Central memory CD8-positive, alpha-beta T cell (primary cell): ENCODE measurements at regions not wholly inside any gene's neighbourhood (a gene's known extent, or its start where the extent isn't known, plus 50 kb on each side); places are given as distances from the start of the nearest gene placed in this dataset.

Source experiments
- ATAC-seq: fragments of 150-1000 bp; cut with Tn5 transposase; replicated peaks from 2 replicates; pipeline ENCODE4 v1.10.0; 2022; ENCODE audit warnings: mild to moderate bottlenecking, moderate FRiP score, moderate number of reproducible peaks; ENCODE audit not compliant: poor library complexity, severe bottlenecking; ENCODE audit errors: extremely low read depth
- DNase-seq, 2 donors: peaks; one replicate each; pipeline ENCODE4 v3.0.0; 2021; ENCODE audit warnings: low spot score in 2 of 2
- H3K27ac Mint-ChIP-seq: one replicate; pipeline ENCODE4 v1.8.0; 2022; ENCODE audit warnings: low read depth, mild to moderate bottlenecking, moderate library complexity, mixed read lengths
- H3K27me3 Mint-ChIP-seq: one replicate; pipeline ENCODE4 v1.8.0; 2022; ENCODE audit warnings: mixed read lengths
- H3K36me3 Mint-ChIP-seq: one replicate; pipeline ENCODE4 v1.8.0; 2022; ENCODE audit warnings: mild to moderate bottlenecking, moderate library complexity, mixed read lengths; ENCODE audit not compliant: insufficient read depth
- H3K4me1 Mint-ChIP-seq: one replicate; pipeline ENCODE4 v1.8.0; 2022; ENCODE audit warnings: mixed read lengths
- H3K4me3 Mint-ChIP-seq: one replicate; pipeline ENCODE4 v1.8.0; 2022; ENCODE audit warnings: mild to moderate bottlenecking, moderate library complexity, mixed read lengths
- H3K9me3 Mint-ChIP-seq: one replicate; pipeline ENCODE4 v1.8.0; 2022; ENCODE audit warnings: mixed read lengths

DNA sequence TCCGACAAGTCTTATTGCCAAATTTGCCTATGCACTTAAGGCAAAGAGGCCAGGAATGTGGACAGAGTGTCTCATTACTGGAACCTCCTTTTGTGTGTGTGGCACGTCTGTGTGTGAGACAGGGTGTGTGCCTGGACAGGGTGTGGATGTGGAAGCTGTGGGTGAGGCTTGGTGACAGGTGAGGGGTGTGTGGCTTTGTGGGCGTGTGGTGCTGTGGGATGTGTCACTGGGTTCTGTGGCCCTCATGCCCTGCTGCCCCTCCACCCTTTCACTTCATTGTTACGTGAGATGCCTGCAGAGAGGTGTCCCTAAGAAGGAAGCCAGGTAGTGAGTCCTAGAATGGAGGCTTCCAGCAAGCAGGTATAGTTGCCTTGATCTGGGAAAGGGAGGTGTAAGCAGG, 244.0 kb upstream of the CHRNA7 start:
- ATAC-seq, result no peak
- Mint-ChIP-seq H3K9me3 (no peaks in the 10 kb centered on the region), H3K27me3 (peaks cover 31% of the 10 kb centered on the region), H3K4me3 (no peak overlapping the region), H3K27ac (no peak overlapping the region), H3K4me1 (no peaks in the 10 kb centered on the region), H3K36me3 (no peaks in the 10 kb centered on the region)
- no peak for DNase-seq

DNA sequence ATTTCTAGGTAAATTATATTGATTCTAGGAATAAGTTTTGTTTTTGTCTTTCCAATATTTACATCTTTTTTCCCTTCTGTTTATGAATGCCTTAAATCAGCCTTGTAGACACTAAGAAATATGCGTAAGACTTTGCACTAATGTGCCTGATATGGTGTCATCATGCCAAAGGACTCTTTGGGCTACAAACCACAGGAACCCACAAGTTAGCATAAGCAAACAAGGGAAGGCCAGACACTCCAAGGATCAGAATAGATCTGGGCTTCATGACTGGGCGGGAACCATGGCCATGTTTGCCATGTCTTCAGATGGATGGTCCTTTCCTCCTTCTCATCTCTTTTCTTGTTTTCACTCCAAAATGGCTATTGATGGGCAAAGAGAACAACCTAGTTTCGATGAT, 242.2 kb upstream of the CHRNA7 start:
- peaks cover 27% of the 10 kb centered on the region for H3K27me3 Mint-ChIP-seq
- DNase-seq (no peak), ATAC-seq (no peak)
- H3K27ac Mint-ChIP-seq, result no peak overlapping the region
- no peaks in the 10 kb centered on the region for H3K9me3 Mint-ChIP-seq
- H3K36me3 Mint-ChIP-seq, result no peaks in the 10 kb centered on the region
- H3K4me1 Mint-ChIP-seq, result no peaks in the 10 kb centered on the region
- no peak overlapping the region for H3K4me3 Mint-ChIP-seq

DNA sequence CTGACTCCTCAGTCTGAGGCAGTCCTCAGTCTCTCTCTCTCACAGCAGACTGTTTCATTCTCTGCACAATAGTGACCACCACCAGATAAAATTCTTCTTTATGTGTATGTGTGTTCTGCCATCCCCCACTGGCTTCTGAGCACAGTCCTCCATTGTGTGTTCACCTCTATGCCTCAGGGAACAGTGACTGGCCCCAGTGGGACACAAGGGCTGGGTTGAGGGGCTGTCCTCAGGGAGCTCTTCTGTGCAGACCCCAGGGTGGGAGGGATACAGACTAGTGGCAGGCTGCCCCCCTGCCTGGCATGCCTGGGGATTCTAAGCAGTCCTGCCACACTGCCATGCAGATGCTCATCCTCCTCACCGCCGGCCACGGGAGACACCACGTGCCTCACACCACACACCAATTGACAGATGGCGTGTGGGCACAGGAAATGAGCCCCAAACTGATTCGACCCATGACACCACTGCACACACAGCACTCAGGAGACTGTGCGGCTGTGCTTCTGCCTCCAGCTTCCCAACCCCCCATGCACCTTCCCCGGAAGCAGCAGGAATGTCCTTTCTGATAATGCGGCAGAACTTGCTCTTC, 237.6 kb upstream of the CHRNA7 start:
- ATAC-seq (no peak), DNase-seq (no peak)
- Mint-ChIP-seq H3K27me3 (peaks cover 38% of the 10 kb centered on the region), H3K27ac (no peak overlapping the region), H3K36me3 (no peaks in the 10 kb centered on the region), H3K4me3 (no peak overlapping the region), H3K4me1 (no peaks in the 10 kb centered on the region), H3K9me3 (no peaks in the 10 kb centered on the region)

DNA sequence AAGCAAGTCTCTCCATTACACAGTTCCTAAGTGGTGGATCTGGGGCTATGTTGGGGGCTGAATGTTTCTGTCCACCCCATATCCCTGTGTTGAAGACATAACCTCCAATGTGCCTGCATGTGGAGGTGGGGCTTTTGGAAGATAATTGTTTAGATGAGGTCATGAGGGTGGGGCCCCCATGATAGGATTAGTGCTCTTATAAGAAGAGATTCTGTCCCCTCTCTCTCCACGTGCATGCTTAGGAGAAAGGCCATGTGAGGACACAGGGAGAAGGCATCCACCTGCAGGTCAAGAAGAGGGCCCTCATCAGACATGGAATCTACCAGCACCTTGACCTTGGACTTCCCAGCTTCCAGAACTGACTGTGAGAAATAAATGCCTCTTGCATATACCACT, 231.0 kb upstream of the CHRNA7 start:
- Mint-ChIP-seq H3K9me3 (no peaks in the 10 kb centered on the region), H3K4me3 (no peak overlapping the region), H3K36me3 (no peaks in the 10 kb centered on the region), H3K27ac (no peak overlapping the region), H3K27me3 (peaks cover 48% of the 10 kb centered on the region), H3K4me1 (no peaks in the 10 kb centered on the region)
- no peak for DNase-seq
- no peak for ATAC-seq

DNA sequence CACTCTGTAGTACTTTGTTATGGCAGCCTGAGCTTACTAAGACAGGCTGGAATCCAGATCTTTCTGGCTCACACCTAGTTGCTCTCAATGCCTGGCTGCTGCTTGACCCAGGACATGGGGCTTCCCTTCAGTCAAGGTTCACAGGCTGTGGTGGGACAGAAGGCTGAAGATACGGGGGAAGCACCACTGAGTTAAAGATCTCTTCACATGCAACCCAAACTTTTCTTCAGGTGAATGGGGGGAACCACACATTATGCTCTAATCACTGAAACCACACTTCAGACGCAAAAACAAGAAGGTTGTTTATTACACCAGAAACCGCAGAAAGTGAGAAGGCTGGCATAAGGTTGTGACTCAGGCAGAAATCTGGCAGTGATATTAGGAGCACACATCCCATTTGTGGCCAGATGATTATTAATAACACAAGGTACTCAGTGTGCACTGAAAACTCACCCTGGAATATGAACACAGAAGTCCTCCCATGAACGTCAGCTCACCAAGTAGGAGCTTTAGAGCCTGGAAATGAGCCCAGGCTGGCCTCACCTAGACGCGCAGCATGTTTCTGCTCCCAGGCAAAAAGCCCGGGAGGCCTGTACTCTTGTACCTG, 230.5 kb upstream of the CHRNA7 start:
- ATAC-seq (no peak), DNase-seq (no peak)
- H3K4me1 Mint-ChIP-seq, result no peaks in the 10 kb centered on the region
- H3K27me3 Mint-ChIP-seq, result peaks cover 48% of the 10 kb centered on the region
- no peak overlapping the region for H3K4me3 Mint-ChIP-seq
- no peak overlapping the region for H3K27ac Mint-ChIP-seq
- no peaks in the 10 kb centered on the region for H3K36me3 Mint-ChIP-seq
- no peaks in the 10 kb centered on the region for H3K9me3 Mint-ChIP-seq

DNA sequence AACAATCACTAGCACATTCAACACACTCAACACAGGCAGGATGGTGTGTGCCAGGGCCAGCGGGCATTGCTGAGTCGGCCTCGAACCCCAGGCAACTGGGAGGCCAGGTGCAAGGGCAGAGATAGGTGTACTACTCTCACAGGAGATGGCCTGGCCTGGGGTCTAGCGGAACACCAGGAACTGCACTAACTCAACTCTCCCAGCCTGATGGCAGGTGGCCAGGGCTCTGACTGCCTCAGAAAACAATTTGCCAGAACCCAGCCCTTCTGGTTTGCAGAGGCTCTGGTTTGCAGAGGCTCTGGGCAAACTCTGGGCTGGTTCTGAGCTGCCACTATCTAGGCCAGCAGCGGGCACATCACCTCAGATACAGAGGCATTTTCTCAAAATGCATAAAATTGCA, 229.2 kb upstream of the CHRNA7 start:
- no peak for DNase-seq
- Mint-ChIP-seq H3K27me3 (peaks cover 38% of the 10 kb centered on the region), H3K9me3 (no peaks in the 10 kb centered on the region), H3K4me1 (no peaks in the 10 kb centered on the region), H3K4me3 (no peak overlapping the region), H3K36me3 (no peaks in the 10 kb centered on the region), H3K27ac (no peak overlapping the region)
- no peak for ATAC-seq

DNA sequence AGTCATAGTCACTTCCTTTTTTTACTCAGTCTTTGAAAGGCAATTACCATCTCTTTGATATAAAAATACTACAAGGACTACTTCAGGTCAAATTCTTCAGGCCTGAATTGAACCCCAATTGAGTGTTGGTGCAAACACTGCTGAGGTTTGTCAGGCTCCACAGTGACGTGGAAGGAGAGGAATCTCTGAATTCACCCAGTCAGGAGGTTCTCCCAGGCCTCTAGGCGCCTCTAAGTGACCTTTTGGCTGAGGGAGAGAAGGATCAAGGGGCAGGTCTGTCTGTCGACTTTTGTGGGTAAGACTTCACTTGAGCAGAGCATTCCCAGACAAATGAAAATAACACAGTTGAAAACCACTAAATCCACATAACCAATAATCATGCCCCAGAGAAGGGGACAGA, 227.6 kb upstream of the CHRNA7 start:
- no peaks in the 10 kb centered on the region for H3K9me3 Mint-ChIP-seq
- H3K36me3 Mint-ChIP-seq, result no peaks in the 10 kb centered on the region
- no peak overlapping the region for H3K4me3 Mint-ChIP-seq
- H3K27me3 Mint-ChIP-seq, result peaks cover 32% of the 10 kb centered on the region
- no peak for ATAC-seq
- DNase-seq, result no peak
- no peak overlapping the region for H3K27ac Mint-ChIP-seq
- H3K4me1 Mint-ChIP-seq, result no peaks in the 10 kb centered on the region

DNA sequence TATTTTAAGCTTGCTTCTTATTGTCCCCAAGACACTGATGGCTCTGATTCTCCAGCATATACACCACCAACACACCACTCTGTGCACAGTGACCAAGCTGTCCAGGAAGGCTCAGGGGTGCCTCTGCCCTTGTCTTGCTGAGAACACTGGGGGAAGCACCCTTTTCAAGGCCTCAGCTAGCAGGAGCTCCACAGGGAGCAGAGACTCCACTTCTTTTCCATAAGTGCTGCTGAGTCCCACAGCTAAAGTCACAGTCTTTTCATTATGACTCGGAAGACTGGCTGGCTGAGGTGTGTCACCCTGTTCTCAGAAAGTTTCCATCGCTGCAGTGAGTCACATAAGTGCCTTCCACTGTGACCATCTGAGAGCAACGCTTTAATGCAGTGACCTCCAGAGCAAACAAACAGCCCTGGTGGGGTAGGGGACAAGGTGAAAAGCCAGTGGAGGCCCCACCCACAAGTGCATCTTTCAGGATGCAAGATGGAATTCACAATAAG, 226.9 kb upstream of the CHRNA7 start:
- Mint-ChIP-seq H3K9me3 (no peaks in the 10 kb centered on the region), H3K27ac (no peak overlapping the region), H3K4me1 (no peaks in the 10 kb centered on the region), H3K4me3 (no peak overlapping the region), H3K27me3 (peaks cover 25% of the 10 kb centered on the region), H3K36me3 (no peaks in the 10 kb centered on the region)
- DNase-seq, result no peak
- no peak for ATAC-seq

DNA sequence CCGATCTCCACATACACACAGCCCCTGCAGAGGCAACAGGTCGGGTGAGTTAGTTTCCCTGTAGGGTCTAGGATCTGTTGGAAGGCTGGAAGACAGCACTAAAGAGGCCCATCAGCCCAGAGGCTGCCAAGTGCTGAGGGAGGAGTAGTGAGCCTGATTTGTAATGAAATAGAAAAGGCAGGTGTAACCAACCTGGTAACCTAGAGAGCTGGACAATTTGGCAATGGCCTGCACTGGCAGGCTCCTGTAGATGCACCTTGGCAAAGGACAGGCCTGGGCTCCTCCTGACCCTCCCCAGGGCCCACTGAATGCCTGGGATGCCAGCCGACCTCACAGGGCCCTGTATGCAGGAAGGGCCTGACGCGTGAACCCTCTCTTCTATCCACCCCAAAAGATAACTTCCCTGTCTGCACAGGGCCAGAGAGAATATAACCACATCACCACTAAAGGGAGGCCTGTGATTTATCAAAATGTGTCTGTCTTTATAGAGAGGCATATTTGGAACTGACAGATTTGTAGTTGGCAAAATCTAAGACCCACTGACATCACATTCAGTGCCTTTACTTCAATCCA, 225.1 kb upstream of the CHRNA7 start:
- Mint-ChIP-seq H3K4me3 (no peak overlapping the region), H3K4me1 (no peaks in the 10 kb centered on the region), H3K27ac (no peak overlapping the region), H3K36me3 (no peaks in the 10 kb centered on the region), H3K9me3 (no peaks in the 10 kb centered on the region), H3K27me3 (peaks cover 17% of the 10 kb centered on the region)
- DNase-seq, result no peak
- ATAC-seq, result no peak

DNA sequence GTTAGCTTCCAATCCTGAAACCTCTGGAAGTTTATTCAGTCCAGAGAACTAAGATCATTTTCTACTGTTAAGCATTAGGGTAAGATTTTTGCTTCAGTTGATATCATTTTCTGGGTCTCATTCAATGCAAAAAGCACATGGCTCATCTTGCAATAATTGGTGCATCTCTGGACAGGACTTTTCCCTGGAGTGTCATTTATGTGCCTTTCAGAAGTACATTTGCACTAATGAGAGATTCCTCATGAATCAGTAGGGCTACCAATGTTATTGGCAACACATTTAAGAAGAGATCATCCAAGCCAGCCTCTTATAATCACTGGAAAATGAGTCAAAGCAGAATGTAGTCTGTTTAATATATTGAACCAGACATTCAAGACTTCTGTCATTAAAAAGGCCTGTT, 224.2 kb upstream of the CHRNA7 start:
- Mint-ChIP-seq H3K36me3 (no peaks in the 10 kb centered on the region), H3K9me3 (no peaks in the 10 kb centered on the region), H3K4me3 (no peak overlapping the region), H3K4me1 (no peaks in the 10 kb centered on the region), H3K27ac (no peak overlapping the region), H3K27me3 (peaks cover 14% of the 10 kb centered on the region)
- ATAC-seq (no peak), DNase-seq (no peak)

DNA sequence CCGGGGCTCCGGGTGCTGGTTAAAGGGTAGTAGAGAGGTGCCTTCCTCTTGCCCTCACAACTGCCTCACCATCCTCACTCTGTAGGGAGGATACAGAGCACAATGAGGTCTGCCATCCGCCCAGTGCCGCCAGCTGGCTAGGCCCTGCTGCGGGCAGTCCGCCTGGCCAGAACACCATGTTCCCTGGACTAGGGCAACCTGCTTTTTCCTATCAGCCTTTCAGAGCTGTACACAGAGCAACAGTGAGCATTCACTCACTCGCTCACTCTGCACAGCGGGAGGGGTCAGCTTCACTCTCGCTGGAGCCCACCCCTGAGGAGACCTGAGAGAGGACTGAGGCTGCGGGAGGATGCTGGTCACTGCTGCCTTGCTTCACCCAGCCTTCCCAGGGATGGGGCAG, 218.7 kb upstream of the CHRNA7 start:
- Mint-ChIP-seq H3K27me3 (no peaks in the 10 kb centered on the region), H3K36me3 (no peaks in the 10 kb centered on the region), H3K9me3 (no peaks in the 10 kb centered on the region), H3K27ac (no peak overlapping the region), H3K4me3 (no peak overlapping the region), H3K4me1 (no peaks in the 10 kb centered on the region)
- ATAC-seq (no peak), DNase-seq (no peak)

DNA sequence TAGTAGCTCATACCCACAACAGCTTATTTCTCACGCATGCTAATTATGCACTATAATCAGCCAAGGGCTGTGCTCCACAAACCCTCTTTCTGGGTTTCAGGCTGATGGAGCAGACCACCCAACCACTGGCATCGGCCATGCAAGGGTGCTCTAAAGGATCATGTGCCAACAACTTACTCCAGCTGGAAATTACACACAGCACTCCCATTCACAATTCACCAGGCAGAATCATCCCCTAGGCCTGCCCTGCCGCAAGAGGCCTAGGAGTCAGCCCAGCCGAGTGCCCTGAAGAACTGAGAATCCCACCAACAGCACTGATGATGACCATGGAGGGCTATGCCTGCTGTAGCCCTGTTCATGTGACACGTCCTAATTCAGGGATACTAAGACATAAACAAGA, 216.2 kb upstream of the CHRNA7 start:
- ATAC-seq (no peak), DNase-seq (no peak)
- Mint-ChIP-seq H3K27me3 (no peaks in the 10 kb centered on the region), H3K4me1 (no peaks in the 10 kb centered on the region), H3K27ac (no peak overlapping the region), H3K36me3 (no peaks in the 10 kb centered on the region), H3K4me3 (no peak overlapping the region), H3K9me3 (no peaks in the 10 kb centered on the region)

DNA sequence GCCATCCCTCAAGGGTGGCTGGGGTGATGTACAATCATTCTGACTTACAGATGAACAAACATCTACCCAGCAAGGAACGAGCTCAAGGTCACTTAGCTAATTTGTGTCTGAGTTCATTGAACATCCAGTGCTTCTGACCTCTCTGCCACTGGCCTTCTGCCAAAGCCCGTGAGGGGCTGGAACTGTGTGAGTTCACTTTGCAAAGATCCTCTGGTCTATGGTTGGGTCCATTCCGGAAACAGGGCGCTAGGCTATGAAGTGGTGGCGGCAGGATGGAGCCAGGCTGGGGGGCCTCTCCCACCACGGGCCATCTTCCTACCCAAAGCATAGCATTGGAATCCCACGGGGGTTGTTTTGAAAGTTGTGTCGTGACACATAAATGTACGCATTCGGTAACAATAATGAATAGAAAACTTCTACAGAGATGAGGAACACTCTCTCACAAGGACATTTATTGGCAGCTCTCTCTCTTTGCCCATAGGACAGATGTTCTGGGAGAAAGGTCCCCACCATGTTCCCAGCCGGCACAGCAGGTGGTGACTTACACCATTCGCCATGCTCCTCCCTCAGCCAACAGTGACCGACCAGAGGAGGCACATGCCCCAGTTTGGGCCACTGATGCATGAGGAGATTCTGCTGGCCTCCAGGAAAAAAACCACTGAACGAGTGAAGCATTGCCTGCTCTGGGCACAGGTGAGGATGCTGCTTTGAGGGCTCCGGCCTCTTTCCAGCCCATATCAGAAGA, 214.7 kb upstream of the CHRNA7 start:
- DNase-seq, result no peak
- H3K4me1 Mint-ChIP-seq, result no peaks in the 10 kb centered on the region
- ATAC-seq, result no peak
- no peaks in the 10 kb centered on the region for H3K36me3 Mint-ChIP-seq
- no peak overlapping the region for H3K4me3 Mint-ChIP-seq
- no peaks in the 10 kb centered on the region for H3K9me3 Mint-ChIP-seq
- no peak overlapping the region for H3K27ac Mint-ChIP-seq
- no peaks in the 10 kb centered on the region for H3K27me3 Mint-ChIP-seq
